ENCODE measurements at regions not wholly inside any gene's neighbourhood (a gene's known extent, or its start where the extent isn't known, plus 50 kb on each side); places are given as distances from the start of the nearest gene placed in this dataset.

GRCh38 chr20:56943946-56944945 is 315.1 kb downstream of the TFAP2C start:
- TF ChIP-seq CTCF (IDR thresholded peaks at IDR 0.05) = no peak
- TF ChIP-seq ZFX (IDR thresholded peaks at IDR 0.05; ENCODE audit: borderline replicate concordance) = no peak
- H3K27ac ChIP-seq = no peak overlapping the region

GRCh38 chr20:56945057-56945456 is 316.0 kb downstream of the TFAP2C start:
- no peak for TF ChIP-seq ZFX (IDR thresholded peaks at IDR 0.05; ENCODE audit: borderline replicate concordance)
- TF ChIP-seq CTCF (IDR thresholded peaks at IDR 0.05) = no peak

GRCh38 chr20:56945901-56946300 is 316.8 kb downstream of the TFAP2C start:
- H3K27ac ChIP-seq = no peak overlapping the region
- no peak for TF ChIP-seq ZFX (IDR thresholded peaks at IDR 0.05; ENCODE audit: borderline replicate concordance)
- no peak for TF ChIP-seq CTCF (IDR thresholded peaks at IDR 0.05)

More at GRCh38 chr20:56945057-56945456, 316.0 kb downstream of the TFAP2C start:
- H3K27ac ChIP-seq = no peak overlapping the region

- TF ChIP-seq ZFX (IDR thresholded peaks at IDR 0.05; ENCODE audit: borderline replicate concordance) = no peak
- TF ChIP-seq CTCF (IDR thresholded peaks at IDR 0.05) = no peak
Measured at GRCh38 chr20:56949318-56949717, 317.1 kb downstream of the BMP7 start.

GRCh38 chr20:56952258-56953047 is 314.0 kb downstream of the BMP7 start:
- H3K27ac ChIP-seq = no peak overlapping the region
- TF ChIP-seq ZFX (IDR thresholded peaks at IDR 0.05; ENCODE audit: borderline replicate concordance) = no peak
- no peak for TF ChIP-seq CTCF (IDR thresholded peaks at IDR 0.05)

More at GRCh38 chr20:56949318-56949717, 317.1 kb downstream of the BMP7 start:
- H3K27ac ChIP-seq = no peak overlapping the region

- TF ChIP-seq CTCF (IDR thresholded peaks at IDR 0.05) (no peak), ZFX (IDR thresholded peaks at IDR 0.05; ENCODE audit: borderline replicate concordance) (no peak)
- H3K27ac ChIP-seq = no peak overlapping the region
Measured at GRCh38 chr20:56953048-56953586, 313.3 kb downstream of the BMP7 start.

Data from 22Rv1 (cell line).